ENCODE measurements at regions not wholly inside any gene's neighbourhood (a gene's known extent, or its start where the extent isn't known, plus 50 kb on each side); places are given as distances from the start of the nearest gene placed in this dataset.

DNA sequence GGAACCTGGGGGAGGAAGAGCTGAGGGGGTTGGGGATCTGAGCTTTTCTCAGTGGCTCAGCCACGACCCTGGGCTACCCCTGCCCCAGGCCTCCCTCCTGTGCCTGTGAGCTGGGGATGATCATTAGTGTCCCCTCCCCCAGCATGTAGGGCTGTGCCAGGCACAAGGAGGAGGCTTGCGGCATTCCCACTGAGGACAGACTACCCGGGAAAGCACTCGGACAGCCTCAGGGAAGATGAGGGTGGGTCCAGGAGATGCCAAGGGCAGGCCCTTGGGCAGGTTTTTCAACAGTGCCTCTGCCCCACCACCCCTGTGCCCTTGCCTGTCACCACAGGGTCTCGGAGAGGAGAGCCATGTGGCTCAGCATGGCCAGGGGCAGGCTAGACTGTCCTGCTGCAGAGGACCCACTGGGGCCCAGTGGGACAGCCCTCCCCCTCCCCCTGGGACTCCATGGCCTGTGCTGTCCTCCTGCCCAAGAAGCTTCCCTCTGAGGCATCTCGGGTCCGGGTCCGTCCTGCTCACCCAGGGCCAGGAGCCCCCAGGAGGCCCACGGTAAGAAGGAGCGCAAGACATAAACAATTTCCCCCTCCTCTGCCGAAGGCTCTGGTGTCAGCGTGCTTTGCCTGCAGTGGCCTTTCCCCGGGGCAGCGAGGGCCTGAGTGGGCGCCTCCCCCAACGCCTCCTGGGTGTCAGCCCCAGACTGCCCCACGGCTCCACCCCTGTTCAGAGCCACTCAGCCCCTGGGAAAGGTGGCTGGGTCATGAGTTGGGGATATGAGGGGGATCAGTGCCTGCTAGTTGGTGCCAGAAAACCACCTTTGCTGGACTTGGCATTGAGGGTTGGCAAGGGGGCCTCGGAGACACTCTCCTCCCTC, 192.5 kb downstream of the GOLGA6L6 start:
- DNase-seq (ENCODE audit: low read depth in 1 of 2, low spot score in 1 of 2) (peak in 1 of 2 experiments; percentile 6), ATAC-seq (peak; percentile 5 to 7; a peak in 3 of 6 replicates), FAIRE-seq (no peak)
- ChIA-PET POLR2A (no interaction called here), CTCF (interaction anchor here (0.7 to 4.4 kb wide), 6 partner anchors 8 to 1874 kb away, joined by 3 to 36 read pairs (median 5); no protein-coding TSS in a partner anchor)
- Histone ChIP-seq H3K27ac (no peak overlapping the region), H3K4me1 (no peaks in the 10 kb centered on the region), H3K4me3 (no peak overlapping the region), H3K9me3 (peaks cover 56% of the 10 kb centered on the region), H3K4me2 (no peak overlapping the region)
- 34% methylated on average over 18 of the region's 18 CpGs for WGBS (ENCODE audit: missing lambda C conversion rate)
- TF ChIP-seq, protein P1, sequence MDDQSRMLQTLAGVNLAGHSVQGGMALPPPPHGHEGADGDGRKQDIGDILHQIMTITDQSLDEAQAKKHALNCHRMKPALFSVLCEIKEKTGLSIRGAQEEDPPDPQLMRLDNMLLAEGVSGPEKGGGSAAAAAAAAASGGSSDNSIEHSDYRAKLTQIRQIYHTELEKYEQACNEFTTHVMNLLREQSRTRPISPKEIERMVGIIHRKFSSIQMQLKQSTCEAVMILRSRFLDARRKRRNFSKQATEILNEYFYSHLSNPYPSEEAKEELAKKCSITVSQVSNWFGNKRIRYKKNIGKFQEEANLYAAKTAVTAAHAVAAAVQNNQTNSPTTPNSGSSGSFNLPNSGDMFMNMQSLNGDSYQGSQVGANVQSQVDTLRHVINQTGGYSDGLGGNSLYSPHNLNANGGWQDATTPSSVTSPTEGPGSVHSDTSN (IDR thresholded peaks at IDR 0.05): no peak
- no peak for TF ChIP-seq ESRRA (IDR thresholded peaks at IDR 0.05; ENCODE audit: borderline replicate concordance, low read length)
- no peak for TF ChIP-seq FOSL2 (IDR thresholded peaks at IDR 0.05)
- no peak for TF ChIP-seq FOSL2 (CRISPR knock-in tag; IDR thresholded peaks at IDR 0.05)

DNA sequence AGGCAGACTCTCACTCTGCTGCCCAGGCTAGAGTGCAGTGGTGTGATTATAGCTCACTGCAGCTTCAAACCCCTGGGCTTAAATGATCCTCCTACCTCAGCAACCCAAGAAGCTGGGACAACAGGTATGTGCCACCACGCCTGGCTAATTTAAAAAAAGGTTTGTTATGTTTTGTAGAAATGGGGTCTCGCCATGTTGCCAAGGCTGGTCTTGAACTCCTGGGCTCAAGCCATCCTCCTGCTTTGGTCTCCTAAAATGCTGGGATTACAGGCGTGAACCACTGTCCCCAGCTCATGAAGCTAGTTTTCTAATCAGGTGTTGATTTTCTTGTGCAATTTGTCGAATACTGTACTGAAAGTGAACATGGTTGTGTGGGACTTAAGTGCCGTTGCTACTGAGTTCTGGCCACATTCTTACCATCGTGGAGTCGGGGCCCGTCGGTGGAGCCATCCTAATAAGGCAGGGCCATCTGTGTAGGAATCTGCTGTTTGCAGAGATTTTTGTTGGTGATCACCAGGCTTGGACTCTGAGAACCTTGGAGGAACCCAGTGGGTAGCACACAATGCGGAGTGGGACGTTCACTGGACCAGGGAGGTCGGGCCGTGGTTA, 193.2 kb downstream of the GOLGA6L6 start:
- H3K4me1 ChIP-seq: no peaks in the 10 kb centered on the region
- peaks cover 63% of the 10 kb centered on the region for H3K9me3 ChIP-seq
- H3K27ac ChIP-seq: no peak overlapping the region
- TF ChIP-seq, protein P1 (IDR thresholded peaks at IDR 0.05): no peak
- TF ChIP-seq HOXB13 (CRISPR knock-in tag; IDR thresholded peaks at IDR 0.05; ENCODE audit: low read depth) (no peak), SMC3 (IDR thresholded peaks at IDR 0.05) (no peak), FOSL2 (IDR thresholded peaks at IDR 0.05) (no peak), FOSL2 (CRISPR knock-in tag; IDR thresholded peaks at IDR 0.05) (no peak), HOXA7 (CRISPR knock-in tag; IDR thresholded peaks at IDR 0.05) (no peak), HDAC2 (IDR thresholded peaks at IDR 0.05) (no peak), TP53 (CRISPR knock-in tag; IDR thresholded peaks at IDR 0.05) (no peak), ZC3H11A (IDR thresholded peaks at IDR 0.05) (no peak), RCOR1 (IDR thresholded peaks at IDR 0.05; ENCODE audit: low read depth, low read length) (no peak), EHMT2 (IDR thresholded peaks at IDR 0.05; ENCODE audit: low read depth) (no peak), RAD21 (conservative IDR thresholded peaks at IDR 0.05 in 1 of 2, IDR thresholded peaks at IDR 0.05 in 1 of 2) (no peak), ATOH8 (CRISPR knock-in tag; IDR thresholded peaks at IDR 0.05; ENCODE audit: low read depth) (no peak), FOSB (CRISPR knock-in tag; IDR thresholded peaks at IDR 0.05) (no peak), HMGXB4 (CRISPR knock-in tag; IDR thresholded peaks at IDR 0.05; ENCODE audit: borderline replicate concordance) (no peak), JUN (IDR thresholded peaks at IDR 0.05) (no peak), MAZ (IDR thresholded peaks at IDR 0.05; ENCODE audit: borderline replicate concordance, low read depth, low read length) (no peak), CBX2 (IDR thresholded peaks at IDR 0.05; ENCODE audit: borderline replicate concordance, low read depth) (no peak), TFCP2L1 (CRISPR knock-in tag; IDR thresholded peaks at IDR 0.05) (no peak), BCL3 (IDR thresholded peaks at IDR 0.05) (no peak), CHD2 (IDR thresholded peaks at IDR 0.05; ENCODE audit: low read length, partially characterized antibody) (no peak)
- POLR2A ChIA-PET: interaction anchor here (0.6 kb wide), 1 partner anchor 1909 kb away, joined by 3 read pairs; no protein-coding TSS in a partner anchor
- ATAC-seq (no peak), DNase-seq (ENCODE audit: low read depth in 1 of 2, low spot score in 1 of 2) (peak in 1 of 2 experiments; percentile 20), FAIRE-seq (peak; percentile 95)
- CTCF ChIA-PET: interaction anchor here (0.6 to 4.4 kb wide), 5 partner anchors 8 to 1875 kb away, joined by 3 to 36 read pairs (median 5); no protein-coding TSS in a partner anchor
- no peak overlapping the region for H3K4me2 ChIP-seq
- 27% methylated on average over 13 of the region's 13 CpGs for WGBS (ENCODE audit: missing lambda C conversion rate)
- H3K4me3 ChIP-seq: no peak overlapping the region

Measured in A549 (cell line).